Activated CD8-positive, alpha-beta memory T cell treated with anti-CD3 and anti-CD28 coated beads for 4 hours (primary cell): ENCODE measurements at regions not wholly inside any gene's neighbourhood (a gene's known extent, or its start where the extent isn't known, plus 50 kb on each side); places are given as distances from the start of the nearest gene placed in this dataset.

Experiments used
- DNase-seq, 2 donors: peaks; one replicate each; pipeline ENCODE4 v3.0.0-alpha.2; 2020; ENCODE audit warnings: low read depth in 2 of 2

DNA sequence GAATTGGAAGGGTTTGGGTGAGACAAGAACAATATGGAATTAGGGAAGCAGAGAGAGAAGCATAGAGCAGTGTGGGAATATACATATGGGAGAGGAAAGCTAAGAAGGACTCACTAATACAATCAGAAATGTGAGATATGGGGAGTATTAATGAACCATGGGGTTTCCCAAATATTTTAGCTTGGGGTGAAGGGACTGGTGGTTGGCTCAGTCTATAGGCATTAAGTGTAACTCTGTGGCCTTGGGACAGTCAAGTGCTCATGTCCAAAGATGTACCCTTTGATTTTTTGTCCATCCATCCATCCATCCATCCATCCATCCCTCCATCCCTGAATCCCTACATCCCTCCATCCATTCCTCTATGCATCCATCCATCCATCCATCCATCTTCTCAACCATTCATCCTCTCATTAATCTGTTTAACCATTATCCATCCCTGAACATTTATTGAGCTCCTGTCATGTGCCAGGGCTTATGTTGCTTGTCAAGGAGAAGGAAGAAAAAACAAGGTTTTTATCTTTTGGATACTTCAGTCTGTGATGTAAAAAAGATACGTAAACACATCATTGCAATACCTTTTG lies 263.4 kb upstream of the CHD6 start:
- no peak for DNase-seq

DNA sequence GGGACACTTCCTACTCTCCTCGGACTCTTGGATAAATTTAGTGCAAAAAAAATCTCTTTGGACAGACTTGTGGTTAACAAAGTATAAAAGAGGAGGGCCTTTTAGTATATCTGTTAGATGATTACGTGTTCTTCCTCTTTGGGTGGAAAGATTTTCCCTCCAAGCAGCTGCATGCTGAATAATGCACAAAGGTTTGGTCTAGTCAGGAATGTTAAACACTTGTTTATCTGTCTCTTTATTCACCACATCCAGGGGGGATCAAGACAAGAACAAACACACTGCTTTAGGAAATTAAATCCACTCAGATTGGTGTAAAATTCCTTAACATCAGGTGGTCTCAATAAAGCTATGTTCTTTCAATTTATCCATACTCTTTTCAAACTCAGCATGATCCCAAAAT lies 260.9 kb upstream of the CHD6 start:
- DNase-seq, result no peak

DNA sequence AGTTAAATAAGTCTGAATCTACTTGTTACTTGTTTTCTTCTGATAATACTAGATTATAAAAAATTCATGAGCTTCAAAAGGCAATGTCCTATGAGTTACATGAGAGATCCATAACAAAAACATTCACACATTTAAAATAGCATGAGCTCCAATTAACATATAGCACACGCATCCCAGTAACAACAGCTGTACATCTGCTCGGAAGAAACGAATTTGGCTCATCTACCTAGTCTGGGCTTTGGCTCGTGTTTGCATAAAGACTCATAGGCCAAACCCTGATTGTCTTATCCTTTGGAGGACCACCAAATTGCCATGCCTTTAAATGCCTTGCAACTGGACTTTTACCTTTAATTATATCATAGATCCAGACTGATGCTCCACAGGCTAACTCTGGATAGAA lies 259.7 kb upstream of the CHD6 start:
- DNase-seq, result no peak

DNA sequence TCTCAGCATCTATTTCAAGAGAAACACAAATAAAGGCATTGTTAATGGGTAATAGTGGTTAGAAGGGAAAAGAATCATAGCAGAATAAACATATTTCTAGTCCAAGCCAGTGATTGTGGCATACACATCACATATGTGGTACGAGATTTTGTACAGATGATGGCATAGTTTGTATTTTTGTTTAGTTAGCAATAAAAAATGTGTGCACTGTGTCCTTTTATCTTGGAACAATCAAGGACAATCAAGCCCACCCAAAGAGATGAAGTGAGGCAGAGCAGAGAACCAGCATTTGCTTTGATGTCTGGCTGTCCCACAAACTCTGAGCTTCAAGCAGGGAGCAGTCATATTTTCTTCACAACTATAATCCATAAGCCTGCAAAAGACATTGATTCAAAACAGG lies 256.5 kb upstream of the CHD6 start:
- no peak for DNase-seq

DNA sequence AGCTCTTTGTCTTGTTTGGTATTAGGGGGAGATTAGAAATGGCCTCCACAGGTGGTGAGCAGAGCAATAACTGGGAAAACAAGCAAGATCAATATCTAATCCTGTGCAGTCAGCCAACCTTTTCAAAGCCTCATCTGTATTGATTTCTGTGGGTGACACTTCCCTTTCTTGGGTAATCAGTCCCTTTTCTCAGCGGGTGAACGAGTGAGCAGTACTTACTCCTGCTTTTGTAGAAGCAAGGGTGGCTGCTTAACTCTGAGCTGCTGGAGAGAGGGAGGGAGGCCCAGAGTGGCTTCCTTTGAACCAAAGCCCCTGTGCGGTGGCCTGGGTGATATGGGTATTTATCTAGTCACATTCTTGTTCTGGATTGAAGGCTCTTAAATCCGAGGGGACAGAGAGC lies 254.8 kb upstream of the CHD6 start:
- DNase-seq, result no peak

DNA sequence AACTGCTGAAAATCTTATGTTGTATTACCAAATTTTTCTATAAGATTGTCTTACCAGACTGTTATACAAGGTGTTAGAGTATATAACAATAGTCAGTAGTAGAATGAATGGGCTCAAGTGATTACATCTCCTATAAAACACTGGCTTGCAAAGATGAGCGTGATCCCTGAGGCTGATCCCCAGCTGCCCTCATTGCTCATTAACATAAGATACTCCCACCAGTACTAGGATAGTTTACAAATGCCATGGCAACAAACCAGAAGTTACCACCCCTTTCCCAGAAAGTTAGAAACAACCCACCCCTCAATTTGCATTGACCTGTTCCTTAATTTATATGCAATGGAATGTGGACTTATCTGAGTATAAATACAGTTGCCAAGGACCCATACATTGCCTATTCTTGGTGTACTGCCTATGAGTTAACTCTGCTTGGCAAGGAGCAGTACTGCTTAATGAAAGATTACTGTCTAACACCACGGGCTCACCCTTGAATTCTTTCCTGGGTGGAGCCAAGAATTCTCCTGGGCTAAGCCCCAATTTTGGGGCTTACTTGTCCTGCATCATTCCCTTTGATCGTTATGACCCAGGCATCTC lies 252.8 kb upstream of the CHD6 start:
- no peak for DNase-seq

DNA sequence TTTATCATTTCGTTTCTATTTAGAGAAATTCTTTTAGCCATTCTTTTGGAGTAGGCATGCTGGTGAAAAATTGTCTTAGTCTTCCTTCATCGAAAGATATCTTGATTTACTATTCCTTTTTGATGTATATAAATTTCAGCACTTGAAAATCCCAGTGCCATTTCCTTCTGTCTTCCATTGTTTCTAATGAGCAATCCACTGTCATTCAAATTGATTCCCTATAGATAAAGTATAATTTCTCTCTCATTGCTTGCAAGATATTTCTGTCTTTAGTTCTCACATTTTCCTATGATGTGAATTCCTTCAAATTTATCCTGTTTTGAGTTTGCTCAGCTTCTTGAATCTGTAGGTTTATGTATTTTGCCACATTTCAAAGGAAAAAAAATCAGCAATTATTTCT lies 251.1 kb upstream of the CHD6 start:
- DNase-seq, result no peak

DNA sequence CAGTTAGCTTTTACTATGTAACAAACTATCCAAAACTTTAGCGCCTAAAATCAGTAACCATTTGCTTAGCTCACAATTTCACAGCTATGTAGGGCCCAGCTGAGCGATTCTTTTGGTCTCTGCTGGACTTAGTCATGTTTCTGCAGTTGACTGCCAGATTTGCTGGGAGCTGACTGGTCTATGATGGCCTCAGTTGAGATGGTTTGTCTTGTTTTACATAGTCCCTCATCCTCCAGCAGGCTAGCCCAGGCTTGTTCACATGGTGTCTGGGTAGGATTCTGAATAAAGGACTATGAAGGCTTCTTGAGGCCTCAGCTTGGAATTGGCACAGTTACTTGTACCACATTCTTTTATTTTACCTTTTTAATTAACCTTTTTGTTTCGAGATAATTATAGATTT lies 247.8 kb upstream of the CHD6 start:
- DNase-seq, result no peak

DNA sequence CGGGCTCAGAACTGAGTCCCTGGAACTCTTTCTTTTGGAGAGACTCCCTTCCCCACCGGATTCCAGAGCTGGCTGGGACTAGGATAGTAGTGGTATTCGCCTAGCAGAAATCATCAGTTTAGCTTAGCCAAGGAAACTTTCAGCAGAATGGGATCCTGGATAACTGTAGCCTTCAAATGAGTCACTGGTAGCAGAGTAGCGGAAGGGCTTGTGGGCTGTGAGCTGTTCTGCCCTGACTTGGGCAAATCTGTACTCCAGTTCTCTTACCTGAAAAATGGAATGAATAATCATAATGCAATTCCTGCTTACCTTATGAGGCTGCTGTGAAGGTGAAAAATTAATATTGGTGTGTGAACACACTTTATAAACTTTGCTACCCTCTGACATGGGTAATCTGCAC lies 244.3 kb upstream of the CHD6 start:
- DNase-seq, result no peak

DNA sequence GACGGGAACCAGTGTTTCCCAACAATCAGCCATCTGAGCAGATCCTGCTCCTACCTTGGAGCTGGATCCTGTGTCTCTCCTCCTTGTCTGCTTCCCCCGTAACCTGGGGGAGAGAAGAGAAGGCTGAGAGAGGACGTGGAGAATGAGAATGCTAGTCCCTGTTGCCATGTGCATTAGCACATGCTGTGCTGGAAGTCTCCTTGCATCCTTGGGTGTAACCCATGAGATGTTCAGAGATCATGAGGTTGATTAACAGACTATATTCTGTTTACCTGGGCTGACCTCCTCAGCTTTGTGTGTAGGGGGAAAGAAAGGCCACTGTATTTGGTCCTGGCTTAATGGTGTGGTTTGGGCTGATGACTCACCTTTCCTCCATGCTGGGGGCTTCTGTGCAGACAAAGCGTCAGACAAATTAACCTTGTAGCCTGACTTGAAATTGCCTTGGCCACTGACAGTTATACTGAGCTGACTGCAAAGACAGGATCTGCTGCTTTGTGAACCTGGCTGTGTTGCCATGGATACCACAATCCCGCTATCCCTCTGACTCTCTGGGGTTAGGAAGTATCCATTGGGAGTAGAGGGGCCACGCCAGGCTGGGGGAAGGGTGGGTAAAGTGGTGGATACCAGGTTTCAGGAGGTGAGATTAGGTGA lies 243.7 kb upstream of the CHD6 start:
- DNase-seq, result no peak

DNA sequence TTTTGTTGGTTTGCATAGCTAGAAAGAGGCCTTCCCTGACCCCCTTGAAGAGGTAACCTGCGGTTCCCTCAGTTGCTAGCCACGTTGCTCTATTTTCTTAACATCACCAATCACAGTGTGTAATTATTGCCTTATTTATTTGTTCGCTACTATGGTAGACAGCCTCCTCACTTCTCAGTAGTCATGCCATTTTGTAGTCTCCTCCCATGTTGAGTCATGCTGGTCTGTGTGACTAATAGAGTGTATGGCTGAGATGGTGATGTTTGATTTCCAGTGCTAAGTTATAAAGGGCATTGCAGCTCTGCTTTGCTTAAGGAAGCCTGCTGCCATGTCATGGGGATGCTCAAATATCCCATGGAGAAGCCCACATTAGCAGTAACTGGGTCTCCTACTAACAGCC lies 236.6 kb upstream of the CHD6 start:
- DNase-seq, result no peak

DNA sequence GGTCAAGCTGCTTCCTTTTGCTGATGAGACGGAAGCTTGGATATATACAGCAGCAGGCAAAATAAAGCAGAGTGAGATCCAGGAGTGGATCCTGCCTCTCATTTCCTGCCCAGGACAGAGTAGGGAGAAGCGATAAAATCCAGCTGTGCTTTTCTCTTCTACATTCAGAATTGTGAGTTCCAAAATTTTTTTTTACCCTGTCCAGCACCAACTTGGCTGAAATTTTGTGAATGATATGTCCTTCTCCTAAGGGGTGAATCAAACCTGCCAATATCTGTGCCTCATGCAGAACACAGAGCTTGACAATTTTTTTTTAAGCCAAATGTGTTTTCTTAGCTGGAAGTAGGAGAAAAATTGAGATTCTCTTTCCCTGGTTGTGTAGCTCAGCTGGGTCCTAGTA lies 235.6 kb upstream of the CHD6 start:
- DNase-seq, result no peak

DNA sequence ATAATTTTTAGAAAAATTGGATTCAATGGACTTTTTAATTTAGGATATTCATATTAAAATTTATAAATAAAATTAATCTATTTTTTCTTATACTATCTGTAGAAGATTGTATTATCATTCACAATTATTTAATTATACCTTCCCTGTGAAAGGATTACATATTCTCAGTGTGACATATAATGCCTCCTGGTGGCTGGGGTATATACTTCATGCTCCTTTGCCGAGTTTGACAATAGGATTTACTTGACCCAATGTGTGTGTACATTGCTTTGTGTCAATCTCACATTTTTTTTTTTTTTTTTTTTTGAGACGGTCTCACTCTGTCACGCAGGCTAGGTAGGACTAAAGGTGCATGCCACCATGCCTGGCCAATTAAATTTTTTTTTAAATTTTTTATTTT lies 230.0 kb upstream of the CHD6 start:
- no peak for DNase-seq

DNA sequence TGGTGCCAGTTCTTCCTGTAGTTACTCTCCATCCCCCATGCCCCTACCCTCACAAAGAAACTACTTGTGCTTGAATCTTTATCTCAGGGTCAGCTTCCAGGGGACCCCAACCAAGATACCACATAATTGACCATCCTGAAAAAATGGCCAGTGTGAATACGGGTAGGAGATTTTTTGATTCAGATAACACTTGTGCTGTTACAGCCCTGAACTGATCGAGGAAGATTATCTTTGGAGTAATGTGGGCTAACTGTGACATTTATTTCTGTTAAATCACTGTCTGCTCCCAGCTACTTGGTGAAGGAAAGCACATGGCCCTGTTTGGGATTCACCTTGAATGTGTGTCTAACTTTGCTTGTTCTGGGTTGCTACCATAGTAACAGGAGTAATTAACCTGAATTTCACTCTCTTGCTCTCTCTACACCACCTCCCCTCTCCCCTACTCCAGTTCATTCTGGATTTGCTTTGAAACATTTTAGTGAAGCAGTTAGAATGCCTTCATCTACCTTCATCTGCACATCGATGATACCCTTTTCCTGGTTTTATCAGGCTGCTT lies 219.6 kb upstream of the CHD6 start:
- DNase-seq, result no peak

DNA sequence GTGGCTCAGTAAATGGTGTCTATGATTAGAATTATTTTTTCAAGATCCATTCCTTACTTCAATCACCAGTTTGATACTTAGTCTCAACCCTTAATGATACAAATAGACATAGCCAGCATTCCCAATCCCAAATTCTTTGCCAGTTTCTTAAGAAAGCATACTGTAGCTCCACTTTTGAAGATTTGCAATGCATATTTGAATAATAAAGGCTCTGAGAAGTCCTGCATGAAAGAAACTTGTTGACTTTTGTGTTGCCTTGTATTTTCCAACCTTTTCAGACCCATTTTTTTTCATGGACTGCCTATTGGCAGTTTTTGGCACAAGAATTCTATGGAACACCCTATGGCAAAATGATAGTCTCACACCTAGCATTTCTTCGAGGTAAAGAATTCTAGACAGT lies 215.6 kb upstream of the CHD6 start:
- DNase-seq, result no peak

DNA sequence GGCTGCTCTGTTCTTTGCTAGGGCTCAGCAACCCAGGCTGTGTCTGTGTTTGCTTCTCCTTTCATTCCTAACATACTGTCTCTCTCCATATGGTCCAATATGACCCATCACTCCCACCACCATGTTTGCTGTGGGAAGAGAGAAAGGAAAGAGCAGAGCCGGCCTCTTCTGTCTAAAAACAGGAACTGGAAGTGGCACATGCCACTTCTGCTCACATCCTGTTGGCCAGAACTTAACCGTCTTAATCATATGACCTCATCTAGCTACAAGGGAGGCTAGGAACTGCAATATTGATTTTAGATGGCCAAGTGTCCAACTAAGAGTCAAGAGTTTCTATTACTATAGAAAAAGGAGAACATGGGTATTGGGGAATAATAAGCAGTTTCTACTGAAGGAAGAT lies 212.5 kb upstream of the CHD6 start:
- no peak for DNase-seq

DNA sequence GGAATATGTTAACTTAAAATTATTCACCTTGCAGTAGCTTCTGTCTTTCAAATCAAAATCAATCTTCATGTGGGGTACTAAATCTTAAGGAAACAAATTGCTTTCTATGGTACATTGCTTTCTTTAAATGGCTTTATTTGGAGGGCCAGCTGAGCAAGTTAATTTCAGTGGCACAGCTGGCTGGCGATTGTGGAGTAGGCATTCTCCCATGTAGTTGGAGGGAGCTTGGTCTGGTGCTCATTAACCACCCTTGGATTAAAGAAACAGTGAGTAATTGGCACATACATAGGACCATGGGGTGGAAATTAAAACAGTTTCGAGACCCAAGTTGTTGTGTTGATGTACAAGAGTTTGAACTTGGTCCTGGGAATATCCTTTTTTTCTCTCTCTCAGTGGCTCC lies 201.3 kb upstream of the CHD6 start:
- DNase-seq, result no peak

DNA sequence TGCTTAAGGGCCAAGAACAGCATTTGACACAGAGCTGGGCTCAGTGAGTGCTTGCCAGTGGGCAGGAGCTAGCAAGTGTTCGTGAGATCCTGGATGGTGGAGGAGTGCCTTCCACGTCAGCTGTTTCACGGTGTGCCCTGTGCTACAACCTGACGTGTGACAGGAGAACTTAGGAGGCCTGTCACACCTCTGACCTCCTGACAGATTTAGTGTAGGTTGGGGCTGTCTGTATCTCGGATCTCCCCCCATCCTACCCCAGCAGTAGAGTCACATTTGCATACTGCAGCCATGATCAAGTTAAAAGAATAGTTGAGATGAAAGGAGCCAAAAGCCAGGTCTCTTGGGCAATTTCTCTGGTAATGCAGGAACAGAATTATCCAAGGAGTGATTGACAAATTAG lies 200.8 kb upstream of the CHD6 start:
- DNase-seq, result no peak

DNA sequence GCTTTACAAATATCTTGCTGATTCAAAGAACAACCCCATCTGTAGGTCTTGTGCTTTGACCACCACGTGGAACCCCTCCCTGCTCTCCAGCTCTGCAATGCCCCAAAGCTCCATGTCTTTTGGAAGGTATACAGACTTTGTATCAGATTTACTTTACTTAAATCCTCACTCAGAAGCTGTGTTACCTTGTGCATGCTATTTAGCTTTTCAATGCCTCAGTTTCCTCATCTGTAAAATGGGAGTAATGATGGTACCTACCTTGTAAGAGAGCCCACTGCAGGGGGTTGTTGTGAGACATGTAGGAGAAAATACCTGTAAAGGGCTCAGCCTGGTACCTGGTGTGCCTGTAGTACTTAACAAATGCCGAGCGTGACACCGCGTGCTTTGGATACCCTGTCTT lies 200.2 kb upstream of the CHD6 start:
- DNase-seq, result no peak

DNA sequence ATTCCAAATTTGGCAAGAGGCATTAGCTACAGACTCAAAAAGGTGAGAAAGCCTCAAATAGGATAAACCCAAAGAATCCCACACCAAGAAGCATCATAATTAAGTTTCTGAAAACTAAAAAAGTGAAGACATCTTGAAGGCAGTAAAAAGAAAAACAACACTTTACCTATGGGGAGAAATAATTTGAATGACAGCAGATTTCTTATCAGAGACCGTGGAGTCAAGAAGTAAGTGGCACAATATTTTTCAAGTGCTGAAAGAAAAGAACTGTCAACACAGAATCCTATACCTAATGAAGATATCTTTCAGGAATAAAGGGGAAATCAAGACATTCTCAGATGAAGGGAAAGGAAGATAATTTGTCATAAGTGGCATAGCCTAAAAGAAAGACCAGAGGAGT lies 193.3 kb upstream of the CHD6 start:
- DNase-seq, result no peak

DNA sequence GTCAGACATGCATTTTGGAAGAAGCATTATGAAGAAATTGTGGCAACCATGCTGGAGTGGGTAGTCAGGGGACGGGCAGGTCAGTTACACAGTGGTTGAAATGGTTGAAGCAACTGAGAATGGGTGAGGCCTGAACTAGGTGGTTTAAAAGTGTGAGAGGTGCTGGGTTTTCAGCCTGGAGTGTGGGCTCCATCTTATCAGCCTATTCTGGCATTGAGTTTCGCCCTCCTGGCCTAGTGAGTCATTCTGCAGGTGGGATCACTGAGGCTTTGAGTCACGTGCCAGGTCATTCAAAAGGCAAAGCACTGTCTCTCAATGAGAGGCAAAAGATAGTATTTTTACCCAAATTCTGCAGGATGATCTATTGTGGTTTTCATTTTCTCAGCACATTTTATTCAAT lies 181.9 kb upstream of the CHD6 start:
- DNase-seq, result no peak

DNA sequence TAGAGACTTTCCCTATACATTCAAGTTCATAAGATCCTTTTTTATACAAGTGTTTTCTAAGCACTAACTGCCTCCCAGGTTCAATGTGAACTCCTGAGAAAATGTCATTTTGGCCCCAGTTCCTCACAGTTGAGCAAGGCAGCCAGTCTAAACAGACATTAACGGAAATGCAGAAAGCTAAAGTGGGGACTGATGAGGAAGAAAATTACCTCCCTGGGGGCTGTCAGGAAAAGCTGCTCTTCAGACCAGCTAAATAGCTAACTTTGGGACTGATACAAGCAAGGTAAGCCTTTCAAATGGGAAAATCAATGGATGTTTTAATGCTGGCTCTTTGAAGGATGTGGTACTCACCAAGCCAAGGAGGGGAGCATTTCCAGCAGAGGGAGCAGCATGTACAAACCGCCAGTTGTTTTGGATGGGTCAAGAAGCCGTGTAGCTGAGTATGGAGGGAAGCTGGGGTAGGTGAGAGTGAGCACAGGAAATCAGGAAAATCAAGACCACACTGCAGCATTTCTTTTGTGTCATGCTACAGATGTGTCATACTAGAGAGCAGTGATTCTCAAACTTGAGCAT lies 180.8 kb upstream of the CHD6 start:
- no peak for DNase-seq

DNA sequence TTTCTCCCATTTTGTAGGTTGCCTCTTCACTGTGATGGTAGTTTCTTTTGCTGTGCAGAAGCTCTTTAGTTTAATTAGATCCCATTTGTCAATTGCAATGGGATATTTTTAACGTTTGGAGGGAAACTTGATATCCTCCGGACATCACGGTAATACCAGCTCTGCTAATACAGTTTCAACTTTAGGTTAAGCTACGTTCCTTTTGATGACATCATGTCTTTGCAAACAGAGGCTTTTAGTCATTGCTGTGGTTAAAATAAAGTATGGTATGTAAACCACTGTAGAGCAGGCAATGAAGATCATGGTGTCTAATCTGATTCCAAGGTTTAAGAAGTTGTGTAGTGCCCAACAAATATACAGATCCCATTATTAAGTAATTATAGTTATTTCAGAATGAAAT lies 168.0 kb upstream of the CHD6 start:
- DNase-seq, result no peak
